ENCODE measurements at regions not wholly inside any gene's neighbourhood (a gene's known extent, or its start where the extent isn't known, plus 50 kb on each side); places are given as distances from the start of the nearest gene placed in this dataset.

DNA sequence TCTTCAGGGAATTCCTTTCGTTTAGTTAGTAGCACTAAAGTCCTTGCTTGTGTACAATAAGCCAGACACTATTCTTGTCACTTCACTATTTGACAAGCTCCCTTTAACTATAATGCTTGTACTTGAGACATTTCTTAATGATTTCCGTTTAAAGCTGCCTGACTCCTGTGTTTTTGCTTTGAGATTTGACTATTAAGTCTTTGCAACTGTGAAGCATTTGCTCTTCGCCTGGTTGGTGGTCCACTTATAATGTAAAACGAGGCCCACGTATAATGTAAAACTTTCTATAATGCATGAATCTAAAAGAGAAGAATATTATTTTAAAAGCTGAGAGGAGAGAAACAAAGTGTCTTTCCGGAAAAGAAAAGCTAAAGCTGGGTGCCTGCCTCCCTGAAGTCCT is 204.1 kb upstream of the FAM47C start:
- DNase-seq (ENCODE audit: low spot score), result no peak
- H2AFZ ChIP-seq, result no peak overlapping the region
- H3K9me3 ChIP-seq (ENCODE audit: low read depth), result no peaks in the 10 kb centered on the region
- H3K27me3 ChIP-seq, result no peaks in the 10 kb centered on the region
- TF ChIP-seq EZH2phosphoT487 (IDR thresholded peaks at IDR 0.05; ENCODE audit: low read depth, severe bottlenecking, unreplicated experiment) (no peak), EZH2 (IDR thresholded peaks at IDR 0.05; ENCODE audit: borderline replicate concordance) (no peak)
- TF ChIP-seq, protein P1, sequence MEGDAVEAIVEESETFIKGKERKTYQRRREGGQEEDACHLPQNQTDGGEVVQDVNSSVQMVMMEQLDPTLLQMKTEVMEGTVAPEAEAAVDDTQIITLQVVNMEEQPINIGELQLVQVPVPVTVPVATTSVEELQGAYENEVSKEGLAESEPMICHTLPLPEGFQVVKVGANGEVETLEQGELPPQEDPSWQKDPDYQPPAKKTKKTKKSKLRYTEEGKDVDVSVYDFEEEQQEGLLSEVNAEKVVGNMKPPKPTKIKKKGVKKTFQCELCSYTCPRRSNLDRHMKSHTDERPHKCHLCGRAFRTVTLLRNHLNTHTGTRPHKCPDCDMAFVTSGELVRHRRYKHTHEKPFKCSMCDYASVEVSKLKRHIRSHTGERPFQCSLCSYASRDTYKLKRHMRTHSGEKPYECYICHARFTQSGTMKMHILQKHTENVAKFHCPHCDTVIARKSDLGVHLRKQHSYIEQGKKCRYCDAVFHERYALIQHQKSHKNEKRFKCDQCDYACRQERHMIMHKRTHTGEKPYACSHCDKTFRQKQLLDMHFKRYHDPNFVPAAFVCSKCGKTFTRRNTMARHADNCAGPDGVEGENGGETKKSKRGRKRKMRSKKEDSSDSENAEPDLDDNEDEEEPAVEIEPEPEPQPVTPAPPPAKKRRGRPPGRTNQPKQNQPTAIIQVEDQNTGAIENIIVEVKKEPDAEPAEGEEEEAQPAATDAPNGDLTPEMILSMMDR (IDR thresholded peaks at IDR 0.05; ENCODE audit: poor library complexity), result no peak
- H3K4me2 ChIP-seq, result no peak overlapping the region
- H3K36me3 ChIP-seq (replicated peaks; ENCODE audit: insufficient read depth, low read depth), result no peaks in the 10 kb centered on the region
- no peak overlapping the region for H3K4me3 ChIP-seq
- no peaks in the 10 kb centered on the region for H3K79me2 ChIP-seq
- H4K20me1 ChIP-seq (ENCODE audit: insufficient read depth, poor library complexity, severe bottlenecking), result no peaks in the 10 kb centered on the region
- H3K27ac ChIP-seq, result no peak overlapping the region
- WGBS (ENCODE audit: low lambda C conversion rate, missing lambda C conversion rate), result 63% methylated on average over 6 of the region's 6 CpGs
- H3K9me2 ChIP-seq (replicated peaks; ENCODE audit: insufficient read depth), result no peaks in the 10 kb centered on the region
- no peaks in the 10 kb centered on the region for H3K4me1 ChIP-seq (ENCODE audit: insufficient read depth)

DNA sequence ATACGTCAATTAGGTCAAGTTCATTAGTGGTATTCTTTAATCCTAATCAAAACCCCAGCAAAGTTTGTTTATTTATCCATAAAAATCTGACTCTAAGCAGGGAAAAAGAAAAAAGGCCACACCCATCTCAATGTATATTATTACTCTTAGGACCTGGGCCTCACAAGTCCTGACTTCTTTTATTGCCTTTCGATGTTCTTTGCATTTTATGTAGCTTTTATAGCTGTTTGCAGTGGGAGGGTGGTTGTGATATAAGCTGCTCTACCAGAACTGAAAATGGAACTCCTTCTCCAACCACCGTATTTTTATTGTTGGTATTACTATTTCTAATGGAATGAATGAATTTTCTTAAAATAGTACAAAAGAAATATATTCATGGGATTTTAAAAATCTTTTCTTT is 163.3 kb upstream of the FAM47C start:
- Histone ChIP-seq H3K27ac (no peak overlapping the region), H2AFZ (no peak overlapping the region), H3K4me1 (ENCODE audit: insufficient read depth) (no peaks in the 10 kb centered on the region), H3K4me3 (no peak overlapping the region), H3K79me2 (no peaks in the 10 kb centered on the region), H3K9me3 (ENCODE audit: low read depth) (no peaks in the 10 kb centered on the region), H3K36me3 (replicated peaks; ENCODE audit: insufficient read depth, low read depth) (no peaks in the 10 kb centered on the region), H3K4me2 (no peak overlapping the region), H3K27me3 (no peaks in the 10 kb centered on the region), H4K20me1 (ENCODE audit: insufficient read depth, poor library complexity, severe bottlenecking) (no peaks in the 10 kb centered on the region), H3K9me2 (replicated peaks; ENCODE audit: insufficient read depth) (no peaks in the 10 kb centered on the region)
- TF ChIP-seq, protein P1 (IDR thresholded peaks at IDR 0.05; ENCODE audit: poor library complexity), result no peak
- no peak for TF ChIP-seq EZH2phosphoT487 (IDR thresholded peaks at IDR 0.05; ENCODE audit: low read depth, severe bottlenecking, unreplicated experiment)
- no peak for TF ChIP-seq EZH2 (IDR thresholded peaks at IDR 0.05; ENCODE audit: borderline replicate concordance)
- no peak for DNase-seq (ENCODE audit: low spot score)
- 74% methylated on average over 3 of the region's 3 CpGs for WGBS (ENCODE audit: low lambda C conversion rate, missing lambda C conversion rate)

DNA sequence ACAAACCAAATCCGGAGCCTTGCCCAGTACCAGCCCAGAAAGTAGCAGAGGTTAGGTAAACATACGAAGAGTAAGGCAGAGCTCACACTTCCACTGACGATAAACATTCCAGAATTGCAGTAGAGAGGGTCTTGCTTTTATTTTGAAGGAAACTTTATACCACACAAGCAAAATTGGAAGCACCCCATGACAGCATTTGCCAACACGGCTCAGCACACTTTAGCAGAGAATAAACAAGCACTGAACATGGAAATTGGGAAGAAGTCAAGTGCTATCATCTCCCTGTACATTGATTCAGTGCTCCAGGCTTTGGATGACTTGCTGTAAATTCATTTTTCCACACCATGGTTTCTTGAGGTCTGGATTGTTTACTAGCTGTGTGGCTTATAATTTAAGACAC is 160.7 kb upstream of the FAM47C start:
- Histone ChIP-seq H3K4me3 (no peak overlapping the region), H3K4me2 (no peak overlapping the region), H3K4me1 (ENCODE audit: insufficient read depth) (no peaks in the 10 kb centered on the region), H3K27ac (no peak overlapping the region), H3K27me3 (no peaks in the 10 kb centered on the region), H4K20me1 (ENCODE audit: insufficient read depth, poor library complexity, severe bottlenecking) (no peaks in the 10 kb centered on the region), H3K9me3 (ENCODE audit: low read depth) (no peaks in the 10 kb centered on the region), H3K79me2 (no peaks in the 10 kb centered on the region), H3K36me3 (replicated peaks; ENCODE audit: insufficient read depth, low read depth) (no peaks in the 10 kb centered on the region), H2AFZ (no peak overlapping the region), H3K9me2 (replicated peaks; ENCODE audit: insufficient read depth) (no peaks in the 10 kb centered on the region)
- 55% methylated on average over 4 of the region's 4 CpGs for whole genome bisulfite sequencing (ENCODE audit: low lambda C conversion rate, missing lambda C conversion rate)
- TF ChIP-seq, protein P1 (IDR thresholded peaks at IDR 0.05; ENCODE audit: poor library complexity), result no peak
- TF ChIP-seq EZH2 (IDR thresholded peaks at IDR 0.05; ENCODE audit: borderline replicate concordance) (no peak), EZH2phosphoT487 (IDR thresholded peaks at IDR 0.05; ENCODE audit: low read depth, severe bottlenecking, unreplicated experiment) (no peak)
- DNase-seq (ENCODE audit: low spot score), result no peak

DNA sequence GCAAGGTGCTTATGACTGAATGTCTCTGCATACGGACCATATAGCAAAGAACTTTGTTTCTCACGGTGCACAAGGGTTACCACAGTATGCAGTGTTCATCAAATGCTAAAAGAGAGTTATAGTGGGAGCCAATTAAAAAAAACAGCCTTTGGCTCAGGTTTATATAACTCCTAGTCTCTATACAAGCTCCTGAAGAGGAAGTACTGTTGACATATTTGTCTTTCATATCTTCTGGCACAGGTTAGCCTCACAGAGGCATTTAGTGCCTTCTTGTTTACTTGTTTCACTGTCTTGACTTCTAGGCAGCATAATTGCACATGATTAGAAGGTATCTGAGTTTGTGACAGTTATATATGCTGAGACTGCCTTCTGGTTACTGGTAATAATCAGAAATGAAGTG is 158.8 kb upstream of the FAM47C start:
- WGBS (ENCODE audit: low lambda C conversion rate, missing lambda C conversion rate), result 57% methylated on average over 2 of the region's 2 CpGs
- Histone ChIP-seq H3K79me2 (no peaks in the 10 kb centered on the region), H2AFZ (no peak overlapping the region), H3K27ac (no peak overlapping the region), H4K20me1 (ENCODE audit: insufficient read depth, poor library complexity, severe bottlenecking) (no peaks in the 10 kb centered on the region), H3K9me3 (ENCODE audit: low read depth) (no peaks in the 10 kb centered on the region), H3K4me2 (no peak overlapping the region), H3K4me1 (ENCODE audit: insufficient read depth) (no peaks in the 10 kb centered on the region), H3K27me3 (no peaks in the 10 kb centered on the region), H3K9me2 (replicated peaks; ENCODE audit: insufficient read depth) (no peaks in the 10 kb centered on the region), H3K4me3 (no peak overlapping the region), H3K36me3 (replicated peaks; ENCODE audit: insufficient read depth, low read depth) (no peaks in the 10 kb centered on the region)
- no peak for DNase-seq (ENCODE audit: low spot score)
- TF ChIP-seq, protein P1 (IDR thresholded peaks at IDR 0.05; ENCODE audit: poor library complexity), result no peak
- TF ChIP-seq EZH2 (IDR thresholded peaks at IDR 0.05; ENCODE audit: borderline replicate concordance) (no peak), EZH2phosphoT487 (IDR thresholded peaks at IDR 0.05; ENCODE audit: low read depth, severe bottlenecking, unreplicated experiment) (no peak)
